ENCODE measurements at regions not wholly inside any gene's neighbourhood (a gene's known extent, or its start where the extent isn't known, plus 50 kb on each side); places are given as distances from the start of the nearest gene placed in this dataset.
"Not testable (repeated sequence)": the region's sequence is repeated elsewhere in the genome, so short reads cannot be mapped to it uniquely, and the experiment has no call there.

DNA sequence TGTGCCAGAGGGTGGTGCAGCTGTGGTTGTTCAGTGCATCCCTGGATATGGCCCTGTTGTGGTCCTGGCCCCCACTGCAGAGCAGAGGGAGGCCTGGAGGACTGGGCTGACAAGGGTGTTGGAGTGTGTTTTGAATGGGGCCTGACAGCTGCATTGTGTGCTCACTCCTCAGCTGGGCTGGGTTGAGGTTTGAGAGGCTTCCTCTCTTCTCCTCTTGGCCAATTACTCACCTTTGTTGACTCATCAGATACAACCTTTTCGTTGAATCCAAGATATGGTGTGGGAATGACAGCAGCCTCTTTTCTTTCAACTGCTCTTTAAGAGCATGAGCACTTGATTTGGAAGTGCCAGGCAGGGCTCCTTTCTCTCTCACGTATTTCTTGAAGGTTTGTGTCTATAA lies 228.5 kb upstream of the COBL start:
- Histone ChIP-seq H3K27ac (no peak overlapping the region), H3K27me3 (ENCODE audit: insufficient read depth, low read depth, severe bottlenecking) (no peaks in the 10 kb centered on the region), H3K36me3 (no peaks in the 10 kb centered on the region), H3K4me3 (ENCODE audit: low read depth, low read length) (no peak overlapping the region), H3K9me3 (ENCODE audit: severe bottlenecking) (peaks cover 6% of the 10 kb centered on the region)
- DNase-seq = no peak
- TF ChIP-seq, protein P1, sequence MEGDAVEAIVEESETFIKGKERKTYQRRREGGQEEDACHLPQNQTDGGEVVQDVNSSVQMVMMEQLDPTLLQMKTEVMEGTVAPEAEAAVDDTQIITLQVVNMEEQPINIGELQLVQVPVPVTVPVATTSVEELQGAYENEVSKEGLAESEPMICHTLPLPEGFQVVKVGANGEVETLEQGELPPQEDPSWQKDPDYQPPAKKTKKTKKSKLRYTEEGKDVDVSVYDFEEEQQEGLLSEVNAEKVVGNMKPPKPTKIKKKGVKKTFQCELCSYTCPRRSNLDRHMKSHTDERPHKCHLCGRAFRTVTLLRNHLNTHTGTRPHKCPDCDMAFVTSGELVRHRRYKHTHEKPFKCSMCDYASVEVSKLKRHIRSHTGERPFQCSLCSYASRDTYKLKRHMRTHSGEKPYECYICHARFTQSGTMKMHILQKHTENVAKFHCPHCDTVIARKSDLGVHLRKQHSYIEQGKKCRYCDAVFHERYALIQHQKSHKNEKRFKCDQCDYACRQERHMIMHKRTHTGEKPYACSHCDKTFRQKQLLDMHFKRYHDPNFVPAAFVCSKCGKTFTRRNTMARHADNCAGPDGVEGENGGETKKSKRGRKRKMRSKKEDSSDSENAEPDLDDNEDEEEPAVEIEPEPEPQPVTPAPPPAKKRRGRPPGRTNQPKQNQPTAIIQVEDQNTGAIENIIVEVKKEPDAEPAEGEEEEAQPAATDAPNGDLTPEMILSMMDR (IDR thresholded peaks at IDR 0.05; ENCODE audit: low read depth, low read length) = no peak

GRCh38 chr7:51543801-51544553 lies 227.4 kb upstream of the COBL start:
- Histone ChIP-seq H3K27ac (no peak overlapping the region), H3K9me3 (ENCODE audit: severe bottlenecking) (peaks cover 6% of the 10 kb centered on the region), H3K36me3 (no peaks in the 10 kb centered on the region), H3K27me3 (ENCODE audit: insufficient read depth, low read depth, severe bottlenecking) (no peaks in the 10 kb centered on the region), H3K4me3 (ENCODE audit: low read depth, low read length) (no peak overlapping the region)
- TF ChIP-seq, protein P1 (IDR thresholded peaks at IDR 0.05; ENCODE audit: low read depth, low read length) = no peak
- DNase-seq = no peak

DNA sequence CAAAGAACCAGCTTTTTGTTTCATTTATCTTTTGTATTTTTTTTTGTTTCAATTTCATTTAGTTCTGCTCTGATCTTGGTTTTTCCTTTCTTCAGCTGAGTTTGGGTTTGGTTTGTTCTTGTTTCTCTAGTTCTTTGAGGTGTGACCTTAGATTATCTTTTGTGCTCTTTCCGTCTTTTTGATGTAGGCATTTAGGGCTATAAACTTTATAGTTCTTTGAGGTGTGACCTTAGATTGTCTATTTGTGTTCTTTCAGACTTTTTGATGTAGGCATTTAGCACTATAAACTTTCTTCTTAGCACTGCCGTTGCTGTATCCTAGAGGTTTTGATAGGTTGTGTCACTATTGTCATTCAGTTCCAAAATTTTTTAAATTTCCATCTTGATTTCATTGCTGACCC lies 224.3 kb upstream of the COBL start:
- H3K4me3 ChIP-seq (ENCODE audit: low read depth, low read length); H3K36me3 ChIP-seq; H3K27me3 ChIP-seq (ENCODE audit: insufficient read depth, low read depth, severe bottlenecking); DNase-seq; H3K9me3 ChIP-seq (ENCODE audit: severe bottlenecking); H3K27ac ChIP-seq: not testable (repeated sequence)

DNA sequence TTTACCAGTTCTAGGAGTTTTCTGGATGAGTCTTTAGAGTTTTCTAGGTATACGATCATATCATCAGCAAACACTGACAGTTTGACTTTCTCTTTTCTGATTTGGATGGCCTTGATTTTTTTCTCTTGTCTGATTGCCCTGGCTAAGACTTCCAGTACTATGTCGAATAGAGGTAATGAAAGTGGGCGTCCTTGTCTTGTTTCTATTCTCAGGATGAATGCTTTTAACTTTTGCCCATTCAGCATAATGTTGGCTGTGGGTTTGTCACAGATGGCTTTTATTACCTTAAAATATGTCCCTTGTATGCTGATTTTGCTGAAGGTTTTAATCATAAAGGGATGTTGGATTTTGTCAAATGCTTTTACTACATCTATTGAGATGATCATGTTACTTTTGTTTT lies 223.2 kb upstream of the COBL start:
- no peak overlapping the region for H3K4me3 ChIP-seq (ENCODE audit: low read depth, low read length)

DNA sequence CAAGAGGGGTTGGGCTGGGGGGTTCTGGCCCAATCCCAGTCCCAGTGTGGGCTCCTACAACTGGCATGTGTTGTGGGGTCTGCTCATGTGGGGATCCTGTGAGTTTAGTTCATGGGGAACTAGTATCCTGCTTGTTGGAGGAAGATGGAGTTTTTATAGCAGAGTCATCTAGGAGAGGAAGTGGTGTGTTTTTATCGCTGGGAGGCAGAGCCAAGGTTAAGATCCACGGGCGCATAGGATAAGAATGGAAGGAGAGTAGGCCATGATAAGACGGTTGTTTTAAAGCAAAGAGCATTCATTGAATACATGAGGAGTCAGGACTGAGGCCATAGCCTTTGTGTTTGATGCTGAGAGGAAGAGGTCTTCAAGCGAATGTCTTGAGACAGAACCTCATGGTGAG lies 211.6 kb upstream of the COBL start:
- H3K4me3 ChIP-seq (ENCODE audit: low read depth, low read length) = no peak overlapping the region
- no peak for DNase-seq
- no peaks in the 10 kb centered on the region for H3K36me3 ChIP-seq
- no peaks in the 10 kb centered on the region for H3K9me3 ChIP-seq (ENCODE audit: severe bottlenecking)
- TF ChIP-seq, protein P1 (IDR thresholded peaks at IDR 0.05; ENCODE audit: low read depth, low read length) = no peak
- no peaks in the 10 kb centered on the region for H3K27me3 ChIP-seq (ENCODE audit: insufficient read depth, low read depth, severe bottlenecking)
- H3K27ac ChIP-seq = no peak overlapping the region

More for the DNA sequence above, 223.2 kb upstream of the COBL start:
- peaks cover 6% of the 10 kb centered on the region for H3K9me3 ChIP-seq (ENCODE audit: severe bottlenecking)
- H3K27ac ChIP-seq = no peak overlapping the region
- no peak for DNase-seq
- H3K36me3 ChIP-seq = no peaks in the 10 kb centered on the region
- TF ChIP-seq, protein P1 (IDR thresholded peaks at IDR 0.05; ENCODE audit: low read depth, low read length) = no peak
- no peaks in the 10 kb centered on the region for H3K27me3 ChIP-seq (ENCODE audit: insufficient read depth, low read depth, severe bottlenecking)

DNA sequence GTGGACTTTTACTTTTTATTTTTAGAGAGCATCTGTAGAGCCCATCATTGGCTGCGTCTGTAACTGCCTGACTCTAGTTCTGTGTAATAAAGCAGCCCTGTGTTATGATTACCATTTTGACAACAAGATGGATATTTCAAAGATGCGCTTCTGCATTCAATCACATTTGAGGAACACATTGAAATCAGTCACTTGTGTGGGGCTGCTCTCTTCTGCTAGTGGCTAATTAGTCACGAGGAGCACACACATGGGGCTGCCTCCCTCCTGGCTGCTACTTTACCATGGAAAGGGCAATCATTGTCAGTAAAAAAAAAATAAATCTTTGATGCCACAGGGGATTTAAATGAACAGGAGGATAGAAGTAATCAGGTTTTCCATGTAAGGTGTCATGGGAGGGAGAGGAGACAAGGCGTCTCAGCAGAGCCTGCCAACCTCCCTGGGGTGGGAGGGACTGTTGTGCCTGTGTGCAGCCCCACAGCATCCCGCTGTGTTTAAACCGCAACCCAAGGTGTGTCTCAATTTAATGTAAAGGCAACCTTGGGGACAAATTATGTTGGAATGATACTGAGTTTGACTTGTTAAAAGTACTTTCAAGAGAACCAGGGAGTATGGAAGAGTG lies 205.2 kb upstream of the COBL start:
- H3K36me3 ChIP-seq = no peaks in the 10 kb centered on the region
- no peaks in the 10 kb centered on the region for H3K9me3 ChIP-seq (ENCODE audit: severe bottlenecking)
- H3K27me3 ChIP-seq (ENCODE audit: insufficient read depth, low read depth, severe bottlenecking) = no peaks in the 10 kb centered on the region
- TF ChIP-seq, protein P1 (IDR thresholded peaks at IDR 0.05; ENCODE audit: low read depth, low read length) = no peak
- no peak overlapping the region for H3K4me3 ChIP-seq (ENCODE audit: low read depth, low read length)
- no peak for DNase-seq
- no peak overlapping the region for H3K27ac ChIP-seq

All from WERI-Rb-1 (cell line).